Mesenchymal stem cell (in vitro differentiated cells and primary cell): ENCODE measurements at regions not wholly inside any gene's neighbourhood (a gene's known extent, or its start where the extent isn't known, plus 50 kb on each side); places are given as distances from the start of the nearest gene placed in this dataset.
"Not testable (repeated sequence)": the region's sequence is repeated elsewhere in the genome, so short reads cannot be mapped to it uniquely, and the experiment has no call there.

ENCODE experiments used
- DNase-seq: peaks from one replicate; pipeline ENCODE4 v3.0.0-alpha.2; 2013
- H2AFZ ChIP-seq: one replicate; pipeline ENCODE4 v1.6.1; 2013; ENCODE audit warnings: low read depth, mild to moderate bottlenecking, control low read depth, inconsistent platforms, low read length, moderate library complexity
- H2AK5ac ChIP-seq: 2 replicates; pipeline ENCODE4 v1.6.1; 2013; ENCODE audit warnings: low read length, moderate library complexity, mild to moderate bottlenecking, inconsistent platforms; ENCODE audit not compliant: severe bottlenecking
- H2BK120ac ChIP-seq: one replicate; pipeline ENCODE4 v1.6.1; 2013; ENCODE audit warnings: low read depth, mild to moderate bottlenecking, inconsistent platforms, low read length, moderate library complexity
- H2BK12ac ChIP-seq, 2 experiments: one replicate each; pipeline ENCODE4 v1.6.1; 2013; ENCODE audit warnings: inconsistent platforms in 2 of 2, low read length in 2 of 2, mild to moderate bottlenecking in 2 of 2, moderate library complexity in 2 of 2, control low read depth in 1 of 2
- H2BK15ac ChIP-seq: one replicate; pipeline ENCODE4 v1.6.1; 2013; ENCODE audit warnings: mild to moderate bottlenecking, low read depth, inconsistent platforms; ENCODE audit not compliant: poor library complexity, severe bottlenecking
- H2BK5ac ChIP-seq: 2 replicates; pipeline ENCODE4 v1.6.1; 2013; ENCODE audit warnings: low read depth, mild to moderate bottlenecking, low read length, control low read depth, inconsistent platforms; ENCODE audit not compliant: poor library complexity, severe bottlenecking
- H3K14ac ChIP-seq, 2 experiments: one replicate each; pipeline ENCODE4 v1.6.1; 2013; ENCODE audit warnings: inconsistent platforms in 2 of 2, low read length in 2 of 2, control low read depth in 1 of 2, mild to moderate bottlenecking in 1 of 2, moderate library complexity in 1 of 2
- H3K18ac ChIP-seq, 2 experiments: one replicate each; pipeline ENCODE4 v1.6.1; 2013; ENCODE audit warnings: inconsistent platforms in 2 of 2, low read length in 2 of 2, control low read depth in 1 of 2, low read depth in 1 of 2, mild to moderate bottlenecking in 1 of 2
- H3K23ac ChIP-seq, 2 experiments: one replicate each; pipeline ENCODE4 v1.6.1; 2013; ENCODE audit warnings: inconsistent platforms in 2 of 2, low read length in 2 of 2, mild to moderate bottlenecking in 2 of 2, moderate library complexity in 2 of 2, control low read depth in 1 of 2
- H3K27ac ChIP-seq: 2 replicates; pipeline ENCODE4 v1.5.1; 2013; ENCODE audit warnings: mild to moderate bottlenecking, moderate library complexity, low read length, control low read depth, inconsistent platforms; ENCODE audit not compliant: poor library complexity, severe bottlenecking
- H3K27me3 ChIP-seq, 2 experiments: 2 replicates each; pipeline versions ENCODE4 v1.6.1 to v1.7.0; 2013; ENCODE audit warnings: low read length in 2 of 2, mild to moderate bottlenecking in 2 of 2, moderate library complexity in 2 of 2, control low read depth in 1 of 2, inconsistent platforms in 1 of 2; ENCODE audit not compliant: control insufficient read depth in 1 of 2, insufficient read depth in 1 of 2
- H3K36me3 ChIP-seq, 2 experiments: 2 replicates each; pipeline versions ENCODE4 v1.6.1 to v1.7.0; 2013; ENCODE audit warnings: low read length in 2 of 2, control low read depth in 1 of 2, inconsistent platforms in 1 of 2, low read depth in 1 of 2, mild to moderate bottlenecking in 1 of 2; ENCODE audit not compliant: insufficient read depth in 2 of 2, control insufficient read depth in 1 of 2
- H3K4ac ChIP-seq, 2 experiments: one replicate each; pipeline ENCODE4 v1.6.1; 2013; ENCODE audit warnings: inconsistent platforms in 2 of 2, low read length in 2 of 2, mild to moderate bottlenecking in 2 of 2, moderate library complexity in 2 of 2, control low read depth in 1 of 2, low read depth in 1 of 2
- H3K4me1 ChIP-seq: 2 replicates; pipeline ENCODE4 v1.6.1; 2013; ENCODE audit warnings: low read depth, low read length, control low read depth; ENCODE audit not compliant: control insufficient read depth, insufficient read depth
- H3K4me2 ChIP-seq: 2 replicates; pipeline ENCODE4 v1.6.1; 2013; ENCODE audit warnings: low read length, mild to moderate bottlenecking, inconsistent platforms; ENCODE audit not compliant: poor library complexity, severe bottlenecking
- H3K4me3 ChIP-seq, 2 experiments: 2 replicates each; pipeline versions ENCODE4 v1.5.1 to v1.7.0; 2013; ENCODE audit warnings: low read length in 2 of 2, mild to moderate bottlenecking in 2 of 2, control low read depth in 1 of 2, low read depth in 1 of 2; ENCODE audit not compliant: insufficient read depth in 1 of 2
- H3K79me1 ChIP-seq: replicated peaks from 2 replicates; pipeline ENCODE4 v1.6.1; 2013; ENCODE audit warnings: mild to moderate bottlenecking, control low read depth, low read length, inconsistent platforms; ENCODE audit not compliant: poor library complexity, severe bottlenecking
- H3K9ac ChIP-seq: 2 replicates; pipeline ENCODE4 v1.7.0; 2013; ENCODE audit warnings: mild to moderate bottlenecking, low read length, moderate library complexity
- H3K9me3 ChIP-seq: 2 replicates; pipeline ENCODE4 v1.7.0; 2013; ENCODE audit warnings: mild to moderate bottlenecking, low read length; ENCODE audit not compliant: control insufficient read depth
- H4K8ac ChIP-seq: one replicate; pipeline ENCODE4 v1.6.1; 2013; ENCODE audit warnings: inconsistent platforms, mild to moderate bottlenecking, low read length, moderate library complexity
- H4K91ac ChIP-seq: one replicate; pipeline ENCODE4 v1.6.1; 2013; ENCODE audit warnings: mild to moderate bottlenecking, low read length, inconsistent platforms
- WGBS: methylation state at CpG from one replicate; pipeline ENCODE4 v1.1.7; 2013; ENCODE audit warnings: mixed read lengths; 5-methylcytosine and 5-hydroxymethylcytosine counted together

DNA sequence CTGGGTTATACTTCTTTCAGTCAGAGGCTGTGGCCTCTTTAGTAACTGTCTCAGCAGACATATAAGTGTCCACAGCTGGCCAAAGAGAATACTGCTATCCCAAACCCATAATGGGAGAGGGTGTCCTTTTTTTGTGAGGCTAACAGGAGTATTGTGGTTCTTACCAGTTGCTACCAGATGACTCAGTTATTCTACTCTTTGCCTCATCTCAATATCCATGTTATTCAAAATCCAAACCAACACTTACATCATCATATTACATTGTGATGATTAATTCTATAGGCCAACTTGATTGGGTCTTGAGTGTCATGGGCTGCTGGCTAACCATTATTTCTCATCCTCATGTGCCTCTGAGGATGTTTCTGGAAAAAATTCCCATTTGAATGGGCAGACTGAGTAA is 120.9 kb downstream of the TMEM168 start:
- Histone ChIP-seq H4K8ac (no peak overlapping the region), H3K4me3 (no peak overlapping the region), H3K14ac (no peak overlapping the region), H4K91ac (no peak overlapping the region), H3K79me1 (no peaks in the 10 kb centered on the region), H3K23ac (no peak overlapping the region), H3K4me1 (peaks cover 1% of the 10 kb centered on the region), H2BK12ac (no peak overlapping the region), H2BK5ac (no peak overlapping the region), H3K4me2 (no peak overlapping the region), H3K9ac (no peak overlapping the region), H3K9me3 (no peaks in the 10 kb centered on the region), H3K36me3 (no peaks in the 10 kb centered on the region), H3K4ac (no peak overlapping the region), H2AFZ (no peak overlapping the region), H2BK15ac (no peak overlapping the region), H2AK5ac (no peak overlapping the region), H3K27ac (no peak overlapping the region), H3K18ac (no peak overlapping the region), H2BK120ac (no peak overlapping the region), H3K27me3 (no peaks in the 10 kb centered on the region)
- no peak for DNase-seq

DNA sequence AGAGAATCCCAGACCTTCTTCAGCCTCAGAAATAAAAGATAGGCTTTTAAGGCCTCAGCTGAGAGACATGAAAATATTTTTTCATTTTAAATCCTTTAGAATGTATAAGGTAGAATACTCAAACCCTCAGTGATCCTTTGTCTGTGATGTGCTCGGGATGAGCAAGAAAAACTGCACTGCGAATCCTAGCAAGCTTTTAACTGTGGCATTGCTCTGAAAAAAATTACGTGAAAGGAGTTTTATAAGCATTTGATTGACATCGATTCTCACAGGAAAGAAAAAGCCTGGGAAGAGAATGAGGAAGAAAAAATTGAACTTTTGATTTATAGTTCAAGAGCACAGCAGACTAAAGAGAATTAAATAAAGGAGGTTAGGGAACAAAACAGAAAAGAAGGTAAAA is 120.0 kb downstream of the TMEM168 start:
- Histone ChIP-seq H3K9ac (no peak overlapping the region), H2AFZ (no peak overlapping the region), H3K36me3 (no peaks in the 10 kb centered on the region), H3K4me2 (no peak overlapping the region), H2BK5ac (no peak overlapping the region), H3K14ac (no peak overlapping the region), H4K91ac (no peak overlapping the region), H2BK15ac (no peak overlapping the region), H3K4me1 (peaks cover 1% of the 10 kb centered on the region), H2BK12ac (no peak overlapping the region), H3K27ac (no peak overlapping the region), H3K23ac (no peak overlapping the region), H3K79me1 (no peaks in the 10 kb centered on the region), H2BK120ac (no peak overlapping the region), H3K4me3 (no peak overlapping the region), H4K8ac (no peak overlapping the region), H3K18ac (no peak overlapping the region), H3K27me3 (no peaks in the 10 kb centered on the region), H2AK5ac (no peak overlapping the region), H3K4ac (no peak overlapping the region), H3K9me3 (no peaks in the 10 kb centered on the region)
- WGBS = 80% methylated on average over 4 of the region's 4 CpGs
- no peak for DNase-seq

DNA sequence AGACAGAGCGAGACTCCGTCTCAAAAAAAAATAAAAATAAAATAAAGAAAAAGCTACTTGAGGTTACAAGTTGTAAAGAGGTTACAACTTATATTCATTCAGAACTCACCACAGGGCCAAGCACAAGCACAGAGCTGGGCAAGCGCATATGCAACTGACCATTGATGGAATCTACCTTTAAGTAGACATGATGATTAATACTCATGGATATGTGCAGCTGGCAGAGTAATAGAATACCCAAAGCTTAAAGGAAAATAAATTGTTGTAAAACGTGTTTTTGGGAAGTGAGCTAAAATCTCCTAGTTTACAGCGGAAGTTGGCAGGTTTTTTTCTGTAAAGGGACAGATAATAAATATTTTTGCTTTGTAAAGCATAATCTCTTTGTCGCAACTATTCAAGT is 111.6 kb downstream of the TMEM168 start:
- H2AFZ ChIP-seq = no peak overlapping the region
- H2AK5ac ChIP-seq = no peak overlapping the region
- H3K79me1 ChIP-seq = no peaks in the 10 kb centered on the region
- H3K4me1 ChIP-seq = no peaks in the 10 kb centered on the region
- H3K18ac ChIP-seq = no peak overlapping the region
- no peaks in the 10 kb centered on the region for H3K36me3 ChIP-seq
- H3K27me3 ChIP-seq = no peaks in the 10 kb centered on the region
- H3K14ac ChIP-seq = no peak overlapping the region
- no peak overlapping the region for H2BK120ac ChIP-seq
- H4K8ac ChIP-seq = no peak overlapping the region
- no peak overlapping the region for H3K4ac ChIP-seq
- no peak overlapping the region for H2BK12ac ChIP-seq
- H3K4me3 ChIP-seq = no peak overlapping the region
- H2BK15ac ChIP-seq = no peak overlapping the region
- no peak overlapping the region for H3K27ac ChIP-seq
- DNase-seq = no peak
- H2BK5ac ChIP-seq = no peak overlapping the region
- H4K91ac ChIP-seq = no peak overlapping the region
- no peaks in the 10 kb centered on the region for H3K9me3 ChIP-seq
- no peak overlapping the region for H3K23ac ChIP-seq
- 89% methylated on average over 4 of the region's 6 CpGs for WGBS
- H3K4me2 ChIP-seq = no peak overlapping the region
- H3K9ac ChIP-seq = no peak overlapping the region

DNA sequence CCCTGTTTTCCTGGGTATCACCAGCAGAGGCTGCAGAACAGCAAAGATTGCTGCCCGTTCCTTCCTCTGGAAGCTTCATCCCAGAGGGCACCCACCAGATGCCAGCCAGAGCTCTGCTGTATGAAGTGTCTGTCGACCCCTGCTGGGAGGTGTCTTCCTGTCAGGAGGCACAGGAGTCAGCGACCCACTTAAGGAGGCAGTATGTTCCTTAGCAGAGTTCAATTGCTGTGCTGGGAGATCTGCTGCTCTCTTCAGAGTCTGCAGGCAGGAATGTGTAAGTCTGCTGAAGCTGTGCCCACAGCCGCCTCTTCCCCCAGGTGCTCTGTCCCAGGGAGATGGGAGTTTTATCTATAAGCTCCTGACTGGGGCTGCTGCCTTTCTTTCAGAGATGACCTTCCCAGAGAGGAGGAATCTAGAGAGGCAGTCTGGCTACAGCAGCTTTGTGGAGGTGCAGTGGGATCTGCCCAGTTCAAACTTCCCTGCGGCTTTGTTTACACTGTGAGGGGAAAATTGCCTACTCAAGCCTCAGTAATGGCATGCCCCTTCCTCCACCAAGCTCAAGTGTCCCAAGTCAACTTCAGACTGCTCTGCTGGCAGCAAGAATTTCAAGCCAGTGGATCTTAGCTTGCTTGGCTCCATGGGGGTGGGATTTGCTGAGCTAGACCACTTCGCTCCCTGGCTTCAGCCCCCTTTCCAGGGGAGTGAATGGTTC is 100.6 kb downstream of the TMEM168 start:
- not testable (repeated sequence) for H2BK15ac ChIP-seq, H2BK5ac ChIP-seq, H3K79me1 ChIP-seq, DNase-seq, H3K4me1 ChIP-seq, H4K8ac ChIP-seq, H3K4me2 ChIP-seq, H3K27ac ChIP-seq, H3K27me3 ChIP-seq, H4K91ac ChIP-seq, H3K4ac ChIP-seq, H2AK5ac ChIP-seq, H2AFZ ChIP-seq, H3K36me3 ChIP-seq, H2BK12ac ChIP-seq, H3K18ac ChIP-seq, H3K9ac ChIP-seq, H3K4me3 ChIP-seq, H3K14ac ChIP-seq, H3K9me3 ChIP-seq, H3K23ac ChIP-seq, H2BK120ac ChIP-seq
- whole genome bisulfite sequencing = 51% methylated on average over 6 of the region's 6 CpGs
